Endothelial cell of umbilical vein (primary cell): ENCODE measurements at regions not wholly inside any gene's neighbourhood (a gene's known extent, or its start where the extent isn't known, plus 50 kb on each side); places are given as distances from the start of the nearest gene placed in this dataset.

Source experiments
- BruUV-seq: library from RNA; stranded (reverse); fragments of 400-500 nt; replicated peaks from 2 replicates; lab custom pipeline; 2021; lab: Mats Ljungman, UMichigan
- CTCF ChIA-PET: fragments of 300-600, 350-600 bp; sonication (Branson Sonifier 250); formaldehyde crosslinking; loops from one replicate; lab custom pipeline; 2021; ENCODE audit warnings: antibody characterized with exemption, inconsistent platforms; lab: Charles Lee
- POLR2A ChIA-PET: fragments of 300-600, 350-600 bp; sonication (Branson Sonifier 250); formaldehyde crosslinking; loops from one replicate; lab custom pipeline; 2021; ENCODE audit warnings: antibody characterized with exemption, inconsistent platforms; lab: Charles Lee
- DNase-seq: peaks from one replicate; pipeline ENCODE4 v3.0.0-alpha.2; 2011; ENCODE audit warnings: low read depth, low spot score
- FAIRE-seq: peaks from 2 replicates; lab custom pipeline; 2011; peaks lifted over from hg19 to GRCh38; lab: Jason Lieb, UNC
- H2AFZ ChIP-seq: 2 replicates; pipeline ENCODE4 v1.6.0; 2012; ENCODE audit warnings: low read depth, low read length, control low read depth, inconsistent platforms
- H3K27ac ChIP-seq: 2 replicates; pipeline ENCODE4 v1.5.1; 2011; ENCODE audit warnings: low read depth, mild to moderate bottlenecking, control low read depth, low read length, moderate library complexity; ENCODE audit not compliant: insufficient read depth
- H3K27me3 ChIP-seq, 2 experiments: 2 replicates each; pipeline versions ENCODE4 v1.6.0 to v1.6.1; 2011; ENCODE audit warnings: low read length in 2 of 2, mixed read lengths in 1 of 2; ENCODE audit not compliant: control insufficient read depth in 2 of 2, insufficient read depth in 2 of 2
- H3K36me3 ChIP-seq, 2 experiments: 2 replicates in 1 of 2; 3 replicates in 1 of 2; pipeline ENCODE4 v1.5.1; 2011; ENCODE audit warnings: low read length in 2 of 2, mild to moderate bottlenecking in 1 of 2, moderate library complexity in 1 of 2; ENCODE audit not compliant: control insufficient read depth in 2 of 2, insufficient read depth in 2 of 2; ENCODE audit errors: extremely low read depth in 1 of 2
- H3K4me1 ChIP-seq: 3 replicates; pipeline ENCODE4 v1.5.1; 2011; ENCODE audit warnings: mild to moderate bottlenecking, low read length; ENCODE audit not compliant: control insufficient read depth, insufficient read depth; ENCODE audit errors: extremely low read depth
- H3K4me2 ChIP-seq: 2 replicates; pipeline ENCODE4 v1.6.1; 2011; ENCODE audit warnings: low read length, control low read depth, mixed read lengths; ENCODE audit not compliant: insufficient read depth
- H3K4me3 ChIP-seq, 3 experiments: fragments of 200-600 bp in 1 of 3; sonication (generic), shearing (Covaris generic) in 1 of 3; replicated peaks in 1 of 3; 2 replicates each; pipeline ENCODE4 v1.5.1; 2011 to 2016; ENCODE audit warnings: control low read depth in 3 of 3, low read length in 3 of 3, mild to moderate bottlenecking in 2 of 3, inconsistent platforms in 1 of 3, low read depth in 1 of 3, moderate library complexity in 1 of 3; ENCODE audit not compliant: insufficient read depth in 1 of 3
- H3K79me2 ChIP-seq: 2 replicates; pipeline ENCODE4 v1.6.0; 2012; ENCODE audit warnings: low read length, inconsistent platforms; ENCODE audit not compliant: control insufficient read depth, insufficient read depth
- H3K9ac ChIP-seq: replicated peaks from 2 replicates; pipeline ENCODE3; 2011; ENCODE audit warnings: low read length, control low read depth; ENCODE audit not compliant: insufficient read depth; ENCODE audit errors: extremely low read depth
- H3K9me1 ChIP-seq: replicated peaks from 3 replicates; pipeline ENCODE4 v1.6.0; 2011; ENCODE audit warnings: mild to moderate bottlenecking, low read length; ENCODE audit not compliant: control insufficient read depth, insufficient read depth; ENCODE audit errors: extremely low read depth
- H3K9me3 ChIP-seq: replicated peaks from 2 replicates; pipeline ENCODE4 v1.5.1; 2012; ENCODE audit warnings: low read length, inconsistent platforms; ENCODE audit not compliant: control insufficient read depth, insufficient read depth
- H4K20me1 ChIP-seq: replicated peaks from 2 replicates; pipeline ENCODE3; 2011; ENCODE audit warnings: mild to moderate bottlenecking, low read length; ENCODE audit not compliant: control insufficient read depth, insufficient read depth; ENCODE audit errors: extremely low read depth
- EZH2 ChIP-seq: IDR thresholded peaks from 2 replicates; pipeline ENCODE4 v1.6.1; 2012; ENCODE audit warnings: borderline replicate concordance, low read depth, mild to moderate bottlenecking, moderate library complexity, low read length, inconsistent platforms; ENCODE audit not compliant: severe bottlenecking
- JUN ChIP-seq: IDR thresholded peaks from 2 replicates; pipeline ENCODE4 v1.6.1; 2011; ENCODE audit warnings: borderline replicate concordance, low read depth; ENCODE audit not compliant: insufficient read length, insufficient read depth
- MYC ChIP-seq: IDR thresholded peaks from one replicate; pipeline ENCODE4 v1.6.1; 2011; ENCODE audit warnings: mild to moderate bottlenecking, low read depth, low read length
- dilution Hi-C: fragments of 300-500 bp; cut with MboI; formaldehyde crosslinking; loops from one replicate; pipeline ENCODE4 v1.15.0; 2019; ENCODE audit warnings: low sequenced_read_pairs; ENCODE audit not compliant: extremely low pct_ligation_motif_present
- intact Hi-C: fragments of 100-400 bp; cut with micrococcal nuclease; formaldehyde crosslinking; loops from one replicate; pipeline ENCODE4 v1.10.0; 2022
- TF ChIP-seq, protein P1 (sequence below): IDR thresholded peaks from 2 replicates; pipeline ENCODE4 v1.6.1; 2011; ENCODE audit not compliant: insufficient read depth, insufficient read length
- TF ChIP-seq, protein P2 (sequence below), 2 donors: IDR thresholded peaks; 1 replicate in 1 of 2; 2 replicates in 1 of 2; pipeline ENCODE4 v1.5.1; 2011; ENCODE audit warnings: low read length in 2 of 2, mild to moderate bottlenecking in 2 of 2, moderate library complexity in 2 of 2, control low read depth in 1 of 2, inconsistent platforms in 1 of 2, low read depth in 1 of 2; ENCODE audit not compliant: insufficient read depth in 1 of 2; ENCODE audit errors: extremely low read depth in 1 of 2

DNA sequence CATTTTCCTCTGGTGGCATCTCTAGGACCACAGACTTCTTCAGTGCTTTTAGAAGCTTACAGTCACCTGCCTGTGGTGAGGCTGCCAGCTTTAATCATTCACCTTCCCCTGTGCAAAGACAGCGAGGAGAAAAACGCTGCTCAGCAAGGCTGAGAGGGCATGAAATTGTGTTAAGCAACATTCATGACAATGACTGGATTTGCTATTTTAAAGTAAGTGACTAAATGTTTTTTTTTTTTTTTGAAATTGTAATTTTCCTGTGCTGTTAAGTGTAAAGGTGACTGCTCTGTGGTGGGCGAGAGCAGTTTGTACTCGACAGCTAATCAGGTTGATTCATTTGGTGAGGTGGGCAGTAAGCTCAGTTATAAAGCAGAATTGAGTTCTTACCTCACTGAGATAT, 240.4 kb downstream of the NSUN3 start:
- no TSS peak for BruUV-seq
- no peak overlapping the region for H3K4me2 ChIP-seq
- FAIRE-seq: no peak
- no peaks in the 10 kb centered on the region for H4K20me1 ChIP-seq
- TF ChIP-seq MYC (no peak), JUN (no peak)
- TF ChIP-seq, protein P1, sequence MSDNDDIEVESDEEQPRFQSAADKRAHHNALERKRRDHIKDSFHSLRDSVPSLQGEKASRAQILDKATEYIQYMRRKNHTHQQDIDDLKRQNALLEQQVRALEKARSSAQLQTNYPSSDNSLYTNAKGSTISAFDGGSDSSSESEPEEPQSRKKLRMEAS: no peak
- TF ChIP-seq, protein P2, sequence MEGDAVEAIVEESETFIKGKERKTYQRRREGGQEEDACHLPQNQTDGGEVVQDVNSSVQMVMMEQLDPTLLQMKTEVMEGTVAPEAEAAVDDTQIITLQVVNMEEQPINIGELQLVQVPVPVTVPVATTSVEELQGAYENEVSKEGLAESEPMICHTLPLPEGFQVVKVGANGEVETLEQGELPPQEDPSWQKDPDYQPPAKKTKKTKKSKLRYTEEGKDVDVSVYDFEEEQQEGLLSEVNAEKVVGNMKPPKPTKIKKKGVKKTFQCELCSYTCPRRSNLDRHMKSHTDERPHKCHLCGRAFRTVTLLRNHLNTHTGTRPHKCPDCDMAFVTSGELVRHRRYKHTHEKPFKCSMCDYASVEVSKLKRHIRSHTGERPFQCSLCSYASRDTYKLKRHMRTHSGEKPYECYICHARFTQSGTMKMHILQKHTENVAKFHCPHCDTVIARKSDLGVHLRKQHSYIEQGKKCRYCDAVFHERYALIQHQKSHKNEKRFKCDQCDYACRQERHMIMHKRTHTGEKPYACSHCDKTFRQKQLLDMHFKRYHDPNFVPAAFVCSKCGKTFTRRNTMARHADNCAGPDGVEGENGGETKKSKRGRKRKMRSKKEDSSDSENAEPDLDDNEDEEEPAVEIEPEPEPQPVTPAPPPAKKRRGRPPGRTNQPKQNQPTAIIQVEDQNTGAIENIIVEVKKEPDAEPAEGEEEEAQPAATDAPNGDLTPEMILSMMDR (IDR thresholded peaks at IDR 0.05; ENCODE audit: extremely low read depth in 1 of 2, insufficient read depth in 1 of 2, low read depth in 1 of 2, low read length in 2 of 2): no peak
- H2AFZ ChIP-seq: no peak overlapping the region
- H3K36me3 ChIP-seq: no peaks in the 10 kb centered on the region
- DNase-seq: no peak
- no peaks in the 10 kb centered on the region for H3K9me3 ChIP-seq
- ChIA-PET CTCF (no interaction called here), POLR2A (no interaction called here)
- no peaks in the 10 kb centered on the region for H3K4me1 ChIP-seq
- dilution Hi-C loops (no loop called here), intact Hi-C loops (no loop called here)
- H3K79me2 ChIP-seq: no peaks in the 10 kb centered on the region
- no peaks in the 10 kb centered on the region for H3K9me1 ChIP-seq
- H3K9ac ChIP-seq: no peak overlapping the region
- no peak overlapping the region for H3K4me3 ChIP-seq
- no peaks in the 10 kb centered on the region for H3K27me3 ChIP-seq
- H3K27ac ChIP-seq: no peak overlapping the region

DNA sequence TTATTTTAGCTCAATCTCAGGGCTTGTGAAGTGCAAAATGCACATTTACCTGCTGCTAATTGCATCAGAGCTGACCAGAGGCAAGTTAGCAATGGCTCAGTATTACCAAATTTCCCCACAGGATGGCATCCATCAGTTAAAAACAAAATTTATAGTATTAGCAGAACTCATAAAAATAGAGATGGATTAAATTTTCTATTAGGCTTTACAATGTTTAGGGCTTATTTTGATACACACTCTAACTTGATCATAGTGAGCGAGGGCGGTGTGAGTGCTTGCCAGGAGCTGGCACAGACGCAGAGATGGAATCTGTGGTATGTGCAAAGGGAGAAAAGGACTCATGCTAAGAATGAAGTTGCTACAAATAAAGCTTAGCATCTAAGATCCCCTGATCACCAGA, 241.0 kb downstream of the NSUN3 start:
- TF ChIP-seq, protein P2 (IDR thresholded peaks at IDR 0.05; ENCODE audit: extremely low read depth in 1 of 2, insufficient read depth in 1 of 2, low read depth in 1 of 2, low read length in 2 of 2): peak in 1 of 2 donors; percentile 2
- no peak for TF ChIP-seq EZH2
- Histone ChIP-seq H3K9me1 (no peaks in the 10 kb centered on the region), H3K4me2 (no peak overlapping the region), H3K4me3 (no peak overlapping the region), H3K4me1 (no peaks in the 10 kb centered on the region), H2AFZ (no peak overlapping the region), H4K20me1 (no peaks in the 10 kb centered on the region), H3K36me3 (no peaks in the 10 kb centered on the region), H3K27ac (no peak overlapping the region), H3K9me3 (no peaks in the 10 kb centered on the region), H3K79me2 (no peaks in the 10 kb centered on the region), H3K9ac (no peak overlapping the region), H3K27me3 (no peaks in the 10 kb centered on the region)
- CTCF ChIA-PET: no interaction called here
- dilution Hi-C loops: no loop called here
- POLR2A ChIA-PET: no interaction called here
- BruUV-seq: no TSS peak
- FAIRE-seq (no peak), DNase-seq (no peak)
- intact Hi-C loops: no loop called here
